Retinal pigment epithelial cell (primary cell): ENCODE measurements at regions not wholly inside any gene's neighbourhood (a gene's known extent, or its start where the extent isn't known, plus 50 kb on each side); places are given as distances from the start of the nearest gene placed in this dataset.

ENCODE experiments used
- DNase-seq: peaks from one replicate; pipeline ENCODE4 v3.0.0-alpha.2; 2010; ENCODE audit warnings: low read depth
- H3K4me3 ChIP-seq: 2 replicates; pipeline ENCODE4 v1.5.1; 2011; ENCODE audit warnings: mild to moderate bottlenecking, low read length, control low read depth, moderate library complexity
- CTCF ChIP-seq: conservative IDR thresholded peaks from 2 replicates; pipeline ENCODE4 v1.5.1; 2011; ENCODE audit warnings: low read depth, low read length, control low read depth, inconsistent platforms

GRCh38 chr18:78510091-78510490, 469.5 kb upstream of the SALL3 start:
- no peak overlapping the region for H3K4me3 ChIP-seq
- no peak for TF ChIP-seq CTCF
- DNase-seq, result no peak

DNA sequence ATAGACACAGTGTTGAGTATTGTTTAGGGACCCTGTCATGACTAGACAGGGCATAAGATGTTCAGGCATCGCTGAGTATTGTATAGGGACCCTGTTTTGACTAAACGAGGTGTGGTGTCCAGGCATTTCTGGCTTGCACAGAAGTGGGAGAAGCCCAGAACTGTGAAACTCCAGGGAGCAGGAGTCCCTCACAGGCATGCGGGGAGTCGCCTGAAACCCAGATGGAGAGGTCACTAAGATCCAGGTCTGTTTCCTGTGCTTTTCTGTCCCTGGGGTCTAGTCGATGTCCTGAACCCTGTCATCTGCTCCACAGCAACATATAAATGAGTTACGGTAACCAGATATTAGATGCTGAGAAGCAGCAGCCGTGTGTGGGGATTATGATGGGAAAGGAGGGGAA, 469.0 kb upstream of the SALL3 start:
- TF ChIP-seq CTCF, result no peak
- no peak overlapping the region for H3K4me3 ChIP-seq
- no peak for DNase-seq

GRCh38 chr18:78511666-78512601, 467.7 kb upstream of the SALL3 start:
- H3K4me3 ChIP-seq, result no peak overlapping the region
- no peak for DNase-seq
- TF ChIP-seq CTCF, result no peak

- no peak for DNase-seq
- TF ChIP-seq CTCF, result no peak
- no peak overlapping the region for H3K4me3 ChIP-seq
Measured at GRCh38 chr18:78514910-78515670, 464.5 kb upstream of the SALL3 start.

GRCh38 chr18:78517328-78517727, 462.3 kb upstream of the SALL3 start:
- no peak for DNase-seq
- no peak for TF ChIP-seq CTCF
- H3K4me3 ChIP-seq, result no peak overlapping the region

GRCh38 chr18:78517973-78518372, 461.6 kb upstream of the SALL3 start:
- TF ChIP-seq CTCF, result no peak
- no peak overlapping the region for H3K4me3 ChIP-seq
- DNase-seq, result no peak
